K562 (cell line): ENCODE measurements at regions not wholly inside any gene's neighbourhood (a gene's known extent, or its start where the extent isn't known, plus 50 kb on each side); places are given as distances from the start of the nearest gene placed in this dataset.

Experiments
- ATAC-seq: fragments of 200-7000 bp; cut with Tn5 transposase; 3 replicates; pipeline ENCODE4 v1.9.1; 2020; ENCODE audit warnings: moderate library complexity
- BruUV-seq: library from RNA; stranded (reverse); fragments of 400-500 nt; replicated peaks from 2 replicates; lab custom pipeline; 2021; lab: Mats Ljungman, UMichigan
- CTCF ChIA-PET: fragments of 300-600 bp; formaldehyde crosslinking; extraction: SDS; loops from one replicate; lab custom pipeline; 2021; ENCODE audit warnings: low intra/inter-chr PET ratio; lab: Yijun Ruan, JAX
- POLR2A ChIA-PET: fragments of 300-600, 350-650 bp; sonication (Branson Sonifier 250); formaldehyde crosslinking; extraction: SDS; loops from one replicate; lab custom pipeline; 2021; ENCODE audit warnings: antibody characterized with exemption, inconsistent platforms; lab: Yijun Ruan, JAX
- DNase-seq, 4 experiments: peaks; one replicate each; pipeline versions ENCODE4 v3.0.0 to v3.0.0-alpha.2; 2011 to 2018; ENCODE audit warnings: low spot score in 3 of 4, mixed read lengths in 3 of 4; ENCODE audit errors: extremely low read depth in 1 of 4
- FAIRE-seq: peaks from 2 replicates; lab custom pipeline; 2011; peaks lifted over from hg19 to GRCh38; lab: Jason Lieb, UNC
- H2AFZ ChIP-seq: 2 replicates; pipeline ENCODE4 v1.6.0; 2011; ENCODE audit warnings: low read depth, low read length, control low read depth, inconsistent platforms
- H3K27ac ChIP-seq: fragments of 200-600 bp; 3 replicates; pipeline ENCODE4 v1.8.0; 2011; ENCODE audit warnings: low read depth, mild to moderate bottlenecking, control low read depth, inconsistent platforms, low read length, moderate library complexity, mixed read lengths; ENCODE audit errors: extremely low read depth
- H3K27me3 ChIP-seq, 2 experiments: fragments of 300-600 bp in 1 of 2; 2 replicates in 1 of 2; 3 replicates in 1 of 2; pipeline versions ENCODE4 v1.6.0 to v1.8.0; 2011; ENCODE audit warnings: inconsistent platforms in 2 of 2, low read length in 2 of 2, mild to moderate bottlenecking in 1 of 2, mixed read lengths in 1 of 2, moderate library complexity in 1 of 2; ENCODE audit not compliant: control insufficient read depth in 2 of 2, insufficient read depth in 2 of 2
- H3K36me3 ChIP-seq: fragments of 300-600 bp; 3 replicates; pipeline ENCODE4 v1.8.0; 2011; ENCODE audit warnings: mild to moderate bottlenecking, low read length, inconsistent platforms; ENCODE audit not compliant: control insufficient read depth, insufficient read depth
- H3K4me1 ChIP-seq, 2 experiments: fragments of 200-600 bp in 1 of 2; replicated peaks in 1 of 2; 2 replicates in 1 of 2; 3 replicates in 1 of 2; pipeline versions ENCODE4 v1.5.1 to v1.8.0; 2011; ENCODE audit warnings: inconsistent platforms in 2 of 2, low read length in 2 of 2, mild to moderate bottlenecking in 1 of 2, mixed read lengths in 1 of 2, moderate library complexity in 1 of 2; ENCODE audit not compliant: control insufficient read depth in 2 of 2, insufficient read depth in 2 of 2
- H3K4me2 ChIP-seq: 2 replicates; pipeline ENCODE4 v1.6.1; 2011; ENCODE audit warnings: low read length, control low read depth, inconsistent platforms, mixed read lengths; ENCODE audit not compliant: insufficient read depth
- H3K4me3 ChIP-seq: fragments of 200-600 bp; sonication (generic), shearing (Covaris generic); 2 replicates; pipeline ENCODE4 v1.5.1; 2016; ENCODE audit warnings: control low read depth, inconsistent platforms
- H3K79me2 ChIP-seq: fragments of 200-600 bp; 3 replicates; pipeline ENCODE4 v1.8.0; 2011; ENCODE audit warnings: low read length, inconsistent platforms; ENCODE audit not compliant: control insufficient read depth, insufficient read depth
- H3K9ac ChIP-seq, 2 experiments: 2 replicates each; pipeline versions ENCODE4 v1.6.0 to v1.6.1; 2011; ENCODE audit warnings: low read depth in 2 of 2, low read length in 2 of 2, control low read depth in 1 of 2, inconsistent platforms in 1 of 2, mild to moderate bottlenecking in 1 of 2, mixed read lengths in 1 of 2; ENCODE audit not compliant: insufficient read depth in 1 of 2
- H3K9me1 ChIP-seq: one replicate; pipeline ENCODE4 v1.6.0; 2011; ENCODE audit warnings: inconsistent platforms, mild to moderate bottlenecking, low read length, moderate library complexity; ENCODE audit not compliant: control insufficient read depth, insufficient read depth
- H3K9me3 ChIP-seq: replicated peaks from 2 replicates; pipeline ENCODE4 v1.5.1; 2011; ENCODE audit warnings: low read depth, low read length, inconsistent platforms; ENCODE audit not compliant: control insufficient read depth, insufficient read depth
- H4K20me1 ChIP-seq: replicated peaks from 2 replicates; pipeline ENCODE4 v1.6.1; 2011; ENCODE audit warnings: low read length, inconsistent platforms, mixed read lengths; ENCODE audit not compliant: control insufficient read depth, insufficient read depth
- CBX5 ChIP-seq: IDR thresholded peaks from 2 replicates; pipeline ENCODE4 v1.6.1; 2014; ENCODE audit warnings: low read depth, borderline replicate concordance
- COPS2 ChIP-seq: fragments of 450-650 bp; conservative IDR thresholded peaks from 2 replicates; pipeline ENCODE4 v1.6.1; 2016; ENCODE audit warnings: mild to moderate bottlenecking, moderate library complexity
- E2F8 ChIP-seq: fragments of 450-650 bp; IDR thresholded peaks from 2 replicates; pipeline ENCODE4 v1.7.1; 2018; ENCODE audit warnings: mild to moderate bottlenecking, low read depth; ENCODE audit not compliant: partially characterized antibody
- GTF2F1 ChIP-seq: IDR thresholded peaks from 2 replicates; pipeline ENCODE4 v1.6.1; 2011; ENCODE audit warnings: low read depth, low read length, improper control_type of control experiment
- HES1 ChIP-seq: fragments of 450-650 bp; IDR thresholded peaks from 2 replicates; pipeline ENCODE4 v1.6.1; 2016; ENCODE audit warnings: low read depth, mild to moderate bottlenecking, moderate library complexity
- MAFK ChIP-seq: IDR thresholded peaks from 2 replicates; pipeline ENCODE4 v1.6.1; 2011; ENCODE audit warnings: low read length, improper control_type of control experiment
- PRPF4 ChIP-seq: fragments of 200-400 bp; formaldehyde crosslinking; IDR thresholded peaks from one replicate; pipeline ENCODE4 v1.6.1; 2017; ENCODE audit warnings: low read length, low read depth, mild to moderate bottlenecking; ENCODE audit not compliant: insufficient read depth, poor library complexity, severe bottlenecking
- RBM15 ChIP-seq: fragments of 200-400 bp; formaldehyde crosslinking; IDR thresholded peaks from 2 replicates; pipeline ENCODE4 v1.6.1; 2018; ENCODE audit warnings: mild to moderate bottlenecking, low read length, moderate library complexity; ENCODE audit not compliant: insufficient read depth
- SMAD1 ChIP-seq: fragments of 150-350 bp; IDR thresholded peaks from 2 replicates; pipeline ENCODE4 v1.6.1; 2014; ENCODE audit warnings: low read length, low read depth; ENCODE audit not compliant: partially characterized antibody
- SPI1 ChIP-seq: IDR thresholded peaks from 2 replicates; pipeline ENCODE4 v1.6.1; 2011; ENCODE audit warnings: low read depth, low read length, control low read depth, borderline replicate concordance
- SRSF1 ChIP-seq: fragments of 200-400 bp; formaldehyde crosslinking; IDR thresholded peaks from 2 replicates; pipeline ENCODE4 v1.6.1; 2017; ENCODE audit warnings: mild to moderate bottlenecking, low read depth, low read length, moderate library complexity
- ZNF184 ChIP-seq: sonication (generic); formaldehyde crosslinking; IDR thresholded peaks from 2 replicates; pipeline ENCODE4 v1.5.0; 2020; ENCODE audit warnings: missing genetic modification reagents
- ZNF316 ChIP-seq: fragments of 450-650 bp; IDR thresholded peaks from 2 replicates; pipeline ENCODE4 v1.6.1; 2016
- ZNF707 ChIP-seq: fragments of 250-450 bp; sonication (Bioruptor Pico); conservative IDR thresholded peaks from 2 replicates; pipeline ENCODE4 v1.8.0; 2022; ENCODE audit warnings: inconsistent platforms, mild to moderate bottlenecking, moderate library complexity
- ZZZ3 ChIP-seq: fragments of 450-650 bp; IDR thresholded peaks from 2 replicates; pipeline ENCODE4 v1.6.1; 2016; ENCODE audit warnings: antibody characterized with exemption, mild to moderate bottlenecking, moderate library complexity
- WGBS: fragments of 100-300 bp; shearing (Covaris generic); methylation state at CpG from one replicate; pipeline ENCODE4 v1.1.6; 2016; ENCODE audit warnings: low coverage, mixed read lengths; ENCODE audit not compliant: insufficient coverage; ENCODE audit errors: missing lambda C conversion rate; 5-methylcytosine and 5-hydroxymethylcytosine counted together
- in situ Hi-C: fragments of 300-500 bp; cut with MboI; formaldehyde crosslinking; loops from 4 replicates; pipeline ENCODE4 v1.15.0; 2018; ENCODE audit warnings: inconsistent platforms, mixed read lengths
- intact Hi-C: fragments of 100-400 bp; cut with micrococcal nuclease; formaldehyde crosslinking; loops from 2 replicates; pipeline ENCODE4 v1.14.2; 2022
- TF ChIP-seq, protein P1 (sequence below): fragments of 450-650 bp; formaldehyde crosslinking; IDR thresholded peaks from 2 replicates; pipeline ENCODE4 v1.4.0; 2020; ENCODE audit warnings: mild to moderate bottlenecking, moderate library complexity
- TF ChIP-seq, protein P2 (sequence below): fragments of 250-450 bp; sonication (Bioruptor Pico); IDR thresholded peaks from 2 replicates; pipeline ENCODE4 v1.4.0; 2020; ENCODE audit warnings: borderline replicate concordance

DNA sequence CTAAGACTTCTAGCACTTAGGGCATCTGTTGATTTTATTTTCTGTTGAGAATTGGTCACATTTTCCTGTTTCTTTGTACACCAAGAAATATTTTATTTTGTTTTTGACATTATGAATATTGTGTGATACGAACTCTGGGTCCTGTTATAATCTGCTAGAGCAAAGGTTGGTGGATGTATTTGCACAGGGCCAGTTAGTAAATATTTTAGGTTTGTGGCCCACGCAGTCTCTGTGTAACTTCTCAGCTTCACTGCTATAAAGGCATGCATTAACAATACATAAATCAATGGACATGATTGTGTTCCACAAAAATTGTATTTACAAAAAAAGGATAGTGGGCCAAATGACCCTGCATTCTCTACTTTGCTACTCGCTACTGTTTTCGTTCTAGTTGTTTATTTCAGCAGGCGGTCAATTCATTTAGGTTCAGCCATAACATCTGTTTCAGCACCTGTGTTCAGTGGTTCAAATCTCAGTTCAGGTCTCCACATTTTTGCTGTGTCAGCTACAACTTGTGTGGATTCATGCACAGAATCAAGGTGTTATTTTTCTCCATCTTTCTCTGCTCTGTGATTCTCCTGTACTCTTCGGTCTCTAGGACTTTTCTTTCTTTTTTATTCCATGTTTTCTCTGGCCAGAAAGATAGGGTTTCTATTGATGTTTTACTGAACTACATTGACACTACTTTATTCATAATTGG, 786.2 kb downstream of the ETS1 start:
- Histone ChIP-seq H3K9me1 (no peaks in the 10 kb centered on the region), H3K4me1 (no peaks in the 10 kb centered on the region), H3K4me3 (no peak overlapping the region), H3K27ac (no peak overlapping the region), H3K79me2 (no peaks in the 10 kb centered on the region), H3K36me3 (no peaks in the 10 kb centered on the region), H3K9ac (no peak overlapping the region), H3K9me3 (no peaks in the 10 kb centered on the region), H4K20me1 (no peaks in the 10 kb centered on the region), H3K27me3 (no peaks in the 10 kb centered on the region), H3K4me2 (no peak overlapping the region), H2AFZ (no peak overlapping the region)
- ATAC-seq = no peak
- FAIRE-seq = no peak
- intact Hi-C loops = no loop called here
- DNase-seq = no peak
- POLR2A ChIA-PET = no interaction called here
- CTCF ChIA-PET = no interaction called here
- in situ Hi-C loops = no loop called here
- no TSS peak for BruUV-seq
- 2% methylated on average over 6 of the region's 6 CpGs for WGBS
- TF ChIP-seq HES1 (no peak), CBX5 (no peak), SMAD1 (no peak), COPS2 (no peak), GTF2F1 (no peak), PRPF4 (no peak), ZNF707 (CRISPR knock-in tag) (no peak), E2F8 (no peak), RBM15 (no peak), ZZZ3 (no peak), SRSF1 (no peak), MAFK (0 out of 2 replicates have a peak, but pooled peaks have one; percentile 17), ZNF316 (0 out of 2 replicates have a peak, but pooled peaks have one; percentile 19), ZNF184 (CRISPR knock-in tag) (no peak), SPI1 (no peak)
- TF ChIP-seq, protein P1, sequence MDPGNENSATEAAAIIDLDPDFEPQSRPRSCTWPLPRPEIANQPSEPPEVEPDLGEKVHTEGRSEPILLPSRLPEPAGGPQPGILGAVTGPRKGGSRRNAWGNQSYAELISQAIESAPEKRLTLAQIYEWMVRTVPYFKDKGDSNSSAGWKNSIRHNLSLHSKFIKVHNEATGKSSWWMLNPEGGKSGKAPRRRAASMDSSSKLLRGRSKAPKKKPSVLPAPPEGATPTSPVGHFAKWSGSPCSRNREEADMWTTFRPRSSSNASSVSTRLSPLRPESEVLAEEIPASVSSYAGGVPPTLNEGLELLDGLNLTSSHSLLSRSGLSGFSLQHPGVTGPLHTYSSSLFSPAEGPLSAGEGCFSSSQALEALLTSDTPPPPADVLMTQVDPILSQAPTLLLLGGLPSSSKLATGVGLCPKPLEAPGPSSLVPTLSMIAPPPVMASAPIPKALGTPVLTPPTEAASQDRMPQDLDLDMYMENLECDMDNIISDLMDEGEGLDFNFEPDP (CRISPR knock-in tag) = no peak
- TF ChIP-seq, protein P2, sequence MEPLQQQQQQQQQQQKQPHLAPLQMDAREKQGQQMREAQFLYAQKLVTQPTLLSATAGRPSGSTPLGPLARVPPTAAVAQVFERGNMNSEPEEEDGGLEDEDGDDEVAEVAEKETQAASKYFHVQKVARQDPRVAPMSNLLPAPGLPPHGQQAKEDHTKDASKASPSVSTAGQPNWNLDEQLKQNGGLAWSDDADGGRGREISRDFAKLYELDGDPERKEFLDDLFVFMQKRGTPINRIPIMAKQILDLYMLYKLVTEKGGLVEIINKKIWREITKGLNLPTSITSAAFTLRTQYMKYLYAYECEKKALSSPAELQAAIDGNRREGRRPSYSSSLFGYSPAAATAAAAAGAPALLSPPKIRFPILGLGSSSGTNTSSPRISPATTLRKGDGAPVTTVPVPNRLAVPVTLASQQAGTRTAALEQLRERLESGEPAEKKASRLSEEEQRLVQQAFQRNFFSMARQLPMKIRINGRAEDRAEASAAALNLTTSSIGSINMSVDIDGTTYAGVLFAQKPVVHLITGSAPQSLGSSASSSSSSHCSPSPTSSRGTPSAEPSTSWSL (CRISPR knock-in tag) = no peak
